Loucy (cell line): ENCODE measurements at regions not wholly inside any gene's neighbourhood (a gene's known extent, or its start where the extent isn't known, plus 50 kb on each side); places are given as distances from the start of the nearest gene placed in this dataset.

Experiments
- H2AFZ ChIP-seq: fragments of 200-600 bp; sonication (generic); 2 replicates; pipeline ENCODE4 v1.6.0; 2016; ENCODE audit warnings: antibody characterized with exemption, mild to moderate bottlenecking, low read length, moderate library complexity
- H3F3A ChIP-seq: fragments of 200-600 bp; 2 replicates; pipeline ENCODE4 v1.6.0; 2016; ENCODE audit warnings: antibody characterized with exemption, low read depth, mild to moderate bottlenecking
- H3K27me3 ChIP-seq: fragments of 200-600 bp; sonication (generic); 2 replicates; pipeline ENCODE4 v1.6.1; 2014; ENCODE audit warnings: low read length, mild to moderate bottlenecking; ENCODE audit not compliant: insufficient read depth, poor library complexity, severe bottlenecking
- H3K36me3 ChIP-seq: fragments of 200-600 bp; sonication (generic); 2 replicates; pipeline ENCODE4 v1.6.1; 2016; ENCODE audit warnings: low read length; ENCODE audit not compliant: insufficient read depth
- H3K4me1 ChIP-seq: fragments of 200-600 bp; sonication (generic); 2 replicates; pipeline ENCODE4 v1.5.1; 2014; ENCODE audit warnings: low read length, mild to moderate bottlenecking; ENCODE audit not compliant: insufficient read depth, poor library complexity, severe bottlenecking
- H3K4me2 ChIP-seq: fragments of 200-600 bp; sonication (generic); 2 replicates; pipeline ENCODE4 v1.6.0; 2014; ENCODE audit warnings: antibody characterized with exemption, low read length, low read depth, mild to moderate bottlenecking; ENCODE audit not compliant: poor library complexity, severe bottlenecking
- H3K4me3 ChIP-seq: fragments of 200-600 bp; sonication (generic); 2 replicates; pipeline ENCODE4 v1.5.1; 2014; ENCODE audit warnings: low read length, mild to moderate bottlenecking, mixed read lengths; ENCODE audit not compliant: poor library complexity, severe bottlenecking
- H3K79me2 ChIP-seq: fragments of 200-600 bp; sonication (generic); 2 replicates; pipeline ENCODE4 v1.6.1; 2014; ENCODE audit warnings: low read length; ENCODE audit not compliant: insufficient read depth
- H3K9ac ChIP-seq: fragments of 200-600 bp; sonication (generic); 2 replicates; pipeline ENCODE4 v1.6.0; 2014; ENCODE audit warnings: mild to moderate bottlenecking, low read depth, low read length, moderate library complexity; ENCODE audit not compliant: poor library complexity, severe bottlenecking
- H3K9me2 ChIP-seq: fragments of 200-600 bp; sonication (generic); replicated peaks from 2 replicates; pipeline ENCODE4 v1.6.1; 2016; ENCODE audit warnings: low read depth, low read length, mixed read lengths
- H3K9me3 ChIP-seq: fragments of 200-600 bp; sonication (generic); 2 replicates; pipeline ENCODE4 v1.6.1; 2014; ENCODE audit warnings: mild to moderate bottlenecking, antibody characterized with exemption, low read length, low read depth; ENCODE audit not compliant: insufficient read depth
- H4K20me1 ChIP-seq: fragments of 200-600 bp; sonication (generic); 2 replicates; pipeline ENCODE4 v1.6.0; 2014; ENCODE audit warnings: antibody characterized with exemption, low read length, mild to moderate bottlenecking; ENCODE audit not compliant: insufficient read depth, poor library complexity, severe bottlenecking
- CTCF ChIP-seq: fragments of 200-600 bp; sonication (generic); conservative IDR thresholded peaks from 2 replicates; pipeline ENCODE4 v1.5.1; 2014; ENCODE audit warnings: mild to moderate bottlenecking, antibody characterized with exemption, low read length
- EZH2phosphoT487 ChIP-seq: fragments of 200-600 bp; IDR thresholded peaks from 2 replicates; pipeline ENCODE4 v1.6.1; 2018; ENCODE audit warnings: antibody characterized with exemption, mild to moderate bottlenecking, moderate library complexity, borderline replicate concordance

- TF ChIP-seq CTCF (no peak), EZH2phosphoT487 (no peak)
- no peaks in the 10 kb centered on the region for H3K27me3 ChIP-seq
- no peaks in the 10 kb centered on the region for H3K36me3 ChIP-seq
- H3K4me2 ChIP-seq = no peak overlapping the region
- H3K9me3 ChIP-seq = no peaks in the 10 kb centered on the region
- no peak overlapping the region for H2AFZ ChIP-seq
- no peaks in the 10 kb centered on the region for H3K9me2 ChIP-seq
- H4K20me1 ChIP-seq = no peaks in the 10 kb centered on the region
- no peaks in the 10 kb centered on the region for H3K79me2 ChIP-seq
- H3K4me3 ChIP-seq = no peak overlapping the region
- no peaks in the 10 kb centered on the region for H3F3A ChIP-seq
- peaks cover 22% of the 10 kb centered on the region for H3K4me1 ChIP-seq
- no peak overlapping the region for H3K9ac ChIP-seq
Observed at GRCh38 chr1:60973668-60974067, 108.7 kb upstream of the NFIA start.

- no peak overlapping the region for H2AFZ ChIP-seq
- no peaks in the 10 kb centered on the region for H3K79me2 ChIP-seq
- H3F3A ChIP-seq = no peaks in the 10 kb centered on the region
- H3K9me2 ChIP-seq = no peaks in the 10 kb centered on the region
- H3K4me3 ChIP-seq = no peak overlapping the region
- H4K20me1 ChIP-seq = no peaks in the 10 kb centered on the region
- no peak for TF ChIP-seq CTCF
- no peak for TF ChIP-seq EZH2phosphoT487
- H3K27me3 ChIP-seq = no peaks in the 10 kb centered on the region
- H3K9ac ChIP-seq = no peak overlapping the region
- H3K4me2 ChIP-seq = peak overlapping the region; percentile 32
- no peaks in the 10 kb centered on the region for H3K36me3 ChIP-seq
- H3K4me1 ChIP-seq = peaks cover 20% of the 10 kb centered on the region
- H3K9me3 ChIP-seq = no peaks in the 10 kb centered on the region
Observed at GRCh38 chr1:60972841-60973364, 109.5 kb upstream of the NFIA start.

- Histone ChIP-seq H2AFZ (no peak overlapping the region), H3K27me3 (no peaks in the 10 kb centered on the region), H3K9ac (no peak overlapping the region), H3K79me2 (no peaks in the 10 kb centered on the region), H3K36me3 (no peaks in the 10 kb centered on the region), H3K9me3 (peaks cover 5% of the 10 kb centered on the region; the same call in 1 of the 2 replicates), H3K9me2 (no peaks in the 10 kb centered on the region), H3K4me3 (no peak overlapping the region), H3K4me2 (no peak overlapping the region), H4K20me1 (no peaks in the 10 kb centered on the region), H3F3A (no peaks in the 10 kb centered on the region), H3K4me1 (peaks cover 23% of the 10 kb centered on the region)
- TF ChIP-seq EZH2phosphoT487 (no peak), CTCF (no peak)
Observed at GRCh38 chr1:60971330-60971729, 111.0 kb upstream of the NFIA start.
